ENCODE measurements at regions not wholly inside any gene's neighbourhood (a gene's known extent, or its start where the extent isn't known, plus 50 kb on each side); places are given as distances from the start of the nearest gene placed in this dataset.

- no peak for TF ChIP-seq POLR2A (IDR thresholded peaks at IDR 0.05)
- TF ChIP-seq, protein P1, sequence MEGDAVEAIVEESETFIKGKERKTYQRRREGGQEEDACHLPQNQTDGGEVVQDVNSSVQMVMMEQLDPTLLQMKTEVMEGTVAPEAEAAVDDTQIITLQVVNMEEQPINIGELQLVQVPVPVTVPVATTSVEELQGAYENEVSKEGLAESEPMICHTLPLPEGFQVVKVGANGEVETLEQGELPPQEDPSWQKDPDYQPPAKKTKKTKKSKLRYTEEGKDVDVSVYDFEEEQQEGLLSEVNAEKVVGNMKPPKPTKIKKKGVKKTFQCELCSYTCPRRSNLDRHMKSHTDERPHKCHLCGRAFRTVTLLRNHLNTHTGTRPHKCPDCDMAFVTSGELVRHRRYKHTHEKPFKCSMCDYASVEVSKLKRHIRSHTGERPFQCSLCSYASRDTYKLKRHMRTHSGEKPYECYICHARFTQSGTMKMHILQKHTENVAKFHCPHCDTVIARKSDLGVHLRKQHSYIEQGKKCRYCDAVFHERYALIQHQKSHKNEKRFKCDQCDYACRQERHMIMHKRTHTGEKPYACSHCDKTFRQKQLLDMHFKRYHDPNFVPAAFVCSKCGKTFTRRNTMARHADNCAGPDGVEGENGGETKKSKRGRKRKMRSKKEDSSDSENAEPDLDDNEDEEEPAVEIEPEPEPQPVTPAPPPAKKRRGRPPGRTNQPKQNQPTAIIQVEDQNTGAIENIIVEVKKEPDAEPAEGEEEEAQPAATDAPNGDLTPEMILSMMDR (IDR thresholded peaks at IDR 0.05): no peak
Observed at GRCh38 chr4:43782391-43782790, 666.2 kb downstream of the KCTD8 start.
